NT2/D1 (cell line): ENCODE measurements at regions not wholly inside any gene's neighbourhood (a gene's known extent, or its start where the extent isn't known, plus 50 kb on each side); places are given as distances from the start of the nearest gene placed in this dataset.

Experiments
- SUZ12 ChIP-seq: IDR thresholded peaks from 2 replicates; pipeline ENCODE4 v1.6.1; 2011; ENCODE audit not compliant: insufficient read length, insufficient read depth; ENCODE audit errors: extremely low read depth
- YY1 ChIP-seq: IDR thresholded peaks from 2 replicates; pipeline ENCODE4 v1.6.1; 2011; ENCODE audit not compliant: insufficient read length, insufficient read depth
- ZNF274 ChIP-seq: IDR thresholded peaks from 2 replicates; pipeline ENCODE4 v1.6.1; 2011; ENCODE audit warnings: mild to moderate bottlenecking, low read depth, low read length

- TF ChIP-seq SUZ12: no peak
- TF ChIP-seq YY1: no peak
- TF ChIP-seq ZNF274: no peak
Observed at GRCh38 chr3:77795013-77795412, 755.1 kb downstream of the ROBO2 start.
